IPS-NIHi7 (cell line): ENCODE measurements at regions not wholly inside any gene's neighbourhood (a gene's known extent, or its start where the extent isn't known, plus 50 kb on each side); places are given as distances from the start of the nearest gene placed in this dataset.

ENCODE experiments used
- DNase-seq: peaks from one replicate; pipeline ENCODE4 v3.0.0; 2012; ENCODE audit warnings: mixed read lengths; ENCODE audit errors: extremely low spot score

- no peak for DNase-seq
These were observed 831.6 kb upstream of the NDST4 start for GRCh38 chr4:115945026-115945425.

GRCh38 chr4:115944146-115944905, 830.9 kb upstream of the NDST4 start:
- DNase-seq = no peak

DNA sequence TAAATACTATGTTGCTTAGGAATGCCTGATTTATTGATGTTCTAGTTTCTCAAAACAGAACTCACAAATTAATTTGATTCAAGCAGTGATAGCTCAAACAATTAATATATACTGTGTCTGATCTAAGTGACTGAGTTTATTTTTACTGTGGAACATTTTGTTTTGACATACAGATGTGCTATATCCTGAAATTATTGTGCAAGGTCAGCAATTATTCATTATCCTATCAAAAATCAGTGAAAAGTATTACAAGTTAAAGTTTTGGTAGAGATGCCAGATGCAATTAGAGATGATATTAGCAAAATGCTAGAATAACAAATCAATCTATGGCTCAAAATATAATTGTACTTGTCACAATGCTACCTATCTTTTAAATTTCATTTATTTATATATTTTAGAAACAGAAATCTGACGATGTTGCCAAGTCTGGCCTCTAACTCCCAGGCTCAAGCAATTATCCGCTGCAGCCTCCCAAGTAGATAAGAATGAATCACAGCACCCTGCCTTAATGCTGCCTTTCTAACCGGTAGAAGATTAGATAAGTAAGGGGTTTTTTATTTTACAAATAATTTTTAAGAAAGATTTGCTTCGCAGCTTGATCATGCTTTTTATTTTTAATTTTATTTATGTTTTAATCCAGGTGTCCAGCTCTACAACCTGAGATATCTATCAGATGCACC, 825.5 kb upstream of the NDST4 start:
- DNase-seq = no peak

DNA sequence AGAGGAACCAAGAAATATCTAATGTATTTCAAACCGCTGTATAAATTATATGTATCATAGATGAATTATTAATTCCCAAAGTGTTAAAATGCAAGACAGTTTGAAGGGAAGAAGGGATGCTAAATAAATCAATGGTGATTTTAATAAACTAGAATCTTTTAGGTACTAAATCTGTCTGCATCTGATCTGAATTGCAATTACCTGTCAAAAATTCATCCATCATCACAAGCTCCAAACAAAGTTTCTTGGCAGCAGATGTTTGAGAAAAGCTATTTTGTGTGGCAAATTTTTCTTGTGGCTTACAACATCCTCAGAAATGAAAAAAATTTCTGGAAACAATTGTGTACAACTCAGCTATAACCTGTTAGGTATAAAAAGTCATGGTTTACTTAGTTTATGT, 816.0 kb upstream of the NDST4 start:
- DNase-seq = no peak

DNA sequence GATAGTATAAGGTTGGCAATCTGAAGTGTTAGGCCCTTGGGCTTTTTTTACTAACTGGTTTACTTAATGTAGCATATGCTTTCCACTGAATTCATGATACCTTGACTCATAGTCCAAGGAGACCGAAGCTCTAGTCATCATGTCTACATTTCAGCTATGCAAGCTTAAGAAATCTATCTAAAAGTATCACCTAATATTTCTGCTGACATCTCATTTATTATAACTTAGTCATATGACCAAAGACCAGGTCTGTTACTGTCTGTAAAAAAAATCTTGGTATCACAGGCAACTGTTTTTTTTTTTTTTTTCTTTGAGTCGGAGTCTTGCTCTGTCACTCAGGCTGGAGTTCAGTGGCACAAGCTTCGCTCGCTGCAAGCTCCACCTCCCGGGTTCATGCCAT, 814.0 kb upstream of the NDST4 start:
- DNase-seq = no peak

DNA sequence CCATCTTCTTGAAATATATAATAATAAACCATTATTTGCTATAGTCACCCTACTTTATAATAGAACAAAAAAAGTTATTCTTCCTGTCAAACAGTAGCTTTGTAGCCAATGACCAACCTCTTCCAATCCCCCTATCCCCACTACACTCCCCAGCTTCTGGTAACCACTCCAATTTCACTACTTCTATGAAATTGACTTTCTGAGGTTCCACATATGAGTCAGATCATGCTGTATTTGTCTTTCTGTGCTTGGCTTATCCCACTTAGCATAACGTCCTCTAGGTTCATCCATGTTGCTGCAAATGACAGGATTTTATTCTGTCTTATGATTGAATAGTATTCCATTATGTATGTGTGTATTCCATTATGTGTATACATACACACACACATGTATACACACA, 809.7 kb upstream of the NDST4 start:
- no peak for DNase-seq

- no peak for DNase-seq
These were observed 807.2 kb upstream of the NDST4 start for GRCh38 chr4:115920637-115921036.

- DNase-seq = no peak
These were observed 804.7 kb upstream of the NDST4 start for GRCh38 chr4:115918149-115918548.

DNA sequence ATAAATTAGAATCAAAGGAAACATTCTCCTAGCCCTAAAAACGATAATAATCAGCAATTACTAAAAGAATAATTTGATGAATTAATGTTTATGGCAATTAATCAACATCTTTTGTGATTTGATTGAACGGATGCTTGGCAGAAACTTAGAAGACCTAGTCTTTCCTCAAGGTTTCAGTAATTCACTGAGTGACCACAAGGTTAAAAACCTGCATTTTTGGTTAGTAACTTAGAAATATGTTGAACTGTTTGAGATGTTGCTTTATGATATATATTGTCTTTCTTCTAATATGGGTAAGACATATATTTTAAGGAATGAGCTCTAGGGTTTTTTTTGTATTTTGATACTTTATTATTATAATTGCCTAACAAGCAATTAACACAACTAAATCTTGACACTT, 793.0 kb upstream of the NDST4 start:
- no peak for DNase-seq

DNA sequence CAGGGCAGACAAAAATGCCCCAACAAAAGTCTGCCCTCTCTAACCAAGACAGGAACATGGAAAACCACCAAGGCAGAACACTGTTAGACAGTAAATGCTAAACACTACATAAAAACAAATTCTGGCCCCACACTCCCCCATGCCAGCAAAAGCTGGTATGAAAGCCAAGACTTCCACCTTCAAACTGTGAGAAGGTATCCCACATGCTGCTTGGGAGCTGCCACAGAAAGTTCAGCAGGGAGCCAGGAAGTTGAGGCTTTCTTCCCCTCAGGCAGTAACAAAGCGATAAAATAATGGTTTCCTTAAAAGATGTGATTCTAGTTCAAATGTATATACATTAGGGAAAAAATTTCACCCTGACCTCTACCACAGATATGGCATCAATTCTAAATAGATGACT, 770.4 kb upstream of the NDST4 start:
- no peak for DNase-seq

- DNase-seq = no peak
These were observed 769.8 kb upstream of the NDST4 start for GRCh38 chr4:115883231-115883630.

DNA sequence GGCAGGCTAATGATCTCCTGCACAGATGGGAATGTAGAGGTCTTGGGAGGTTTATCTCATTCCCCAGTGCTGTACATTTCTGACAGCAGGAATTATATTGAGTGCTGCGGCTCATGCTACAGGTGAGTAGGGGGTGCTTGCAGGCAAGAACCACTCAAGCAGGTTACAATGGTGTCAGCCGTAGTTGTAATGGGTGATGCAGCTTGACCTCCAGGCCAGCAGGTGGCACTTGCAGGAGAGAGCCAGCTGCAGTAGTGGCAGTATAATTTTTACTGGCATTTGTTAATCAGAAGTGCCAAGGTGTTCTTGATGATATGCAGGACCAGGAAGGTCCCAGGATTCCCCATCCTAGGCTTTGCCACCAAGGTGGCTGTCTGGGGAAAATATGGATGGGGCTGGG, 759.6 kb upstream of the NDST4 start:
- no peak for DNase-seq

GRCh38 chr4:115871596-115871995, 758.2 kb upstream of the NDST4 start:
- DNase-seq = no peak

DNA sequence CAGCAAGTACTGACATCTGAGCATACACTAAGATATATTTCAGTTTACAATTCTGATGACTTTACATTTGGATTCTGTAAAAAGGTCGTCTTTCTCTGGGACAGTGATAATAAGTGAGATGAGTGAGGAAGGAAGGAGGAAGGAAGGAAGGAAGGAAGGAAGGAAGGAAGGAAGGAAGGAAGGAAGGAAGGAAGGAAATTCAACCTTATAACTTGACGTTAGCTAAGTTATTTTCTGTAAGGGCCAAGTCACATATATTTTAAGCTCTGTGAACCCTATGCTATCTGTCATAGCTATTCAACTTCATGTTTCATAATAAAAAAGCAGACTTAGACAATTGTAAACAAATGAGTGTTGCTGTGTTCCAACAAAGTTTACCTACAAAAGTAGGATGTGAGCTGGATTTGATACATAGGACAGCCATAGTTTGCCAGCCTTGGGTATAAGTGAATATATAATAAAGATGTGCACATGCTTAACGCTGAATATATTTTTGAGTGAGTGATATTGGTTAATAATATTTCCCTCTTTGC, 753.0 kb upstream of the NDST4 start:
- DNase-seq = no peak

GRCh38 chr4:115865736-115866135, 752.3 kb upstream of the NDST4 start:
- DNase-seq = no peak

GRCh38 chr4:115852767-115853091, 739.3 kb upstream of the NDST4 start:
- no peak for DNase-seq

GRCh38 chr4:115851918-115852766, 738.7 kb upstream of the NDST4 start:
- DNase-seq = peak; percentile 76

GRCh38 chr4:115850799-115851509, 737.5 kb upstream of the NDST4 start:
- DNase-seq = no peak

- no peak for DNase-seq
These were observed 730.8 kb upstream of the NDST4 start for GRCh38 chr4:115844180-115844579.

DNA sequence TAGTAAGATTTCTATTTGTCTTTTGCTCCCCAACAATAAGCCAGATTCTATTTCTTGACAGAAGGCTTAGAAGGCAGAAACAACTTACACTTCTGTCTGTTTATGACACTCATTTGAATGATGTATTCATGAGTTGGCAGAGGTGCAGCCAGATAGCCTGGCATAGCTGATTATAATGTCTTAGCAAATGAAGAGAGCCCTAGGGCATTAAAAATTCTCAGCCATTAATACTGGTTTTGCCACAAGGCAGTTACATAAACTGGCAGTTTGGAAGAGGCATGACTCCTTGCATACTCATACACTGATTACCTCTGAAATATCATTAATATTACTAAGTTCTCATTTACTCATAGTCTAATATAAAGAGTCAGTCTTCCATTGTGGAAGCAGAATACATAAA, 728.5 kb upstream of the NDST4 start:
- DNase-seq = no peak

- DNase-seq = no peak
These were observed 721.0 kb upstream of the NDST4 start for GRCh38 chr4:115834441-115834840.

- no peak for DNase-seq
These were observed 711.2 kb upstream of the NDST4 start for GRCh38 chr4:115824630-115825029.
